Stimulated activated CD4-positive, alpha-beta T cell treated with anti-CD3 and anti-CD28 coated beads, Interleukin-1b, Interleukin-23, amount 100 ng/mL, for 1 hour (primary cell): ENCODE measurements at regions not wholly inside any gene's neighbourhood (a gene's known extent, or its start where the extent isn't known, plus 50 kb on each side); places are given as distances from the start of the nearest gene placed in this dataset.

ENCODE experiments used
- DNase-seq, 2 donors: peaks; one replicate each; pipeline ENCODE4 v3.0.0-alpha.2; 2020; ENCODE audit warnings: low read depth in 2 of 2

DNA sequence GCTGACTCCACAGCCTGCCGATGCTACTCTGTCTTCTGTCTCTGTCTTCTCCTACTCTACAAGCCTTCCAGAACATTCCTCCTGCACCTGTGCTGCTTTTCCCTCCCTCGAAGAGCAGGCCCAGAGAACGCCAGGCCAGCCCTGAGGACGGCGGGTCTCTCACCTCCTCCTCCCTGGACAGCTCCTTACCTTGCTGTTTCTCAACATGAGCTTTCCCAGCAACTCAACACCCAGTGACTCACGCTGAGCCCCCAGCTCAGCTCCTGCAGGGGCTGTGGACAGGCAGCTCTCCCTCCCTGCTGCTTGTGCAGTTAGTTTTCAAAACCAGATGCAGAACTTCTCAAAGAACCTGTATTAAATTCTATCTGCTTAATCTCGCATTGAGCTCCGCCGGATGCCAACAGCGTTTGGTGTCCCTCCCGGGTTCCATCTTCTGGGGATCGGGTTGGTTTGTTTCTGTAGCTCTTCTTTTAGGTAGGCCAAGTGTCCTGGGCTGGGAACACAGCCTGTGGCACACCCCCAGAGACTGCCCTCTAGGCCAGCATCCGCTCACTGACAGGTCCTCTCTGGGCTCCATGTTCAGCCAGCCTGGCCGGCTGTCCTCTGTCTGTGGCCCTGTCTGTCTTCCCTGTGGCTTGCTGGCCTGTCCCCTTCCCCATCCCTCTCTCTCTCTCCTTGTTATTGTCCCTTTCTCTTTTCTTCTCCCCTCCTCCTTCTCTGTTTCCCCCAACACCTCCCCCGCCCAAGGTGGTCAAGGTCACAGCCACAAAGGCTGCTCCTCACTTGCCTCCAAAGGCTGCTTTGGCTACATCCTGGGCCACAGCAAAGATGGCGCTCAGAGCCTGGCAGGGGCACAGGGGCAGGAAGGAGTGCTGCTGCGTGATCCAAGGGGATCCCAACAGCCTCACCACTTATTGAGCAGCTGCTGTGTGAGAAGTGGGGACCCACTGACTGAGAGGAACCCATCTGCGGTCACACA lies 391.0 kb downstream of the MATN1 start:
- no peak for DNase-seq

GRCh38 chr1:30331415-30332065 lies 391.8 kb downstream of the MATN1 start:
- no peak for DNase-seq

DNA sequence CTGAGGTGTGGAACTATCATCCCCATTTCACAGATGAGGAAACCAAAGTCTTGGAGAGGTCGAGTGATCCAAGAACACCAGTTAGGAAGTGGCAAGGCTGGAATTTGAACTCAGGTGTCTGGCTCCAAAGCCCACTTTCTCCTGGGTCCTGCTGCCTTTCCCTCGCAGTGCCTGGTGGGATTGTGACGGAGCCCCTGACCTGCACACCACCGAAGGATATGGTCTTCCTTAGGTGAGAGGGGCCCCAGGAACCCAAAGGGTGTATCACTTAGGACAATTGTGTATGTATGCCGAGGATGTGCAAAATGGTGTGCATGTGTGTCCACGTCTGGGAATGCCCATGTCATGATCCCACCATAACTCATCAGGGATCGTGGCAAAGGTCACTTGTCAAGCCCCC lies 392.7 kb downstream of the MATN1 start:
- DNase-seq: no peak

DNA sequence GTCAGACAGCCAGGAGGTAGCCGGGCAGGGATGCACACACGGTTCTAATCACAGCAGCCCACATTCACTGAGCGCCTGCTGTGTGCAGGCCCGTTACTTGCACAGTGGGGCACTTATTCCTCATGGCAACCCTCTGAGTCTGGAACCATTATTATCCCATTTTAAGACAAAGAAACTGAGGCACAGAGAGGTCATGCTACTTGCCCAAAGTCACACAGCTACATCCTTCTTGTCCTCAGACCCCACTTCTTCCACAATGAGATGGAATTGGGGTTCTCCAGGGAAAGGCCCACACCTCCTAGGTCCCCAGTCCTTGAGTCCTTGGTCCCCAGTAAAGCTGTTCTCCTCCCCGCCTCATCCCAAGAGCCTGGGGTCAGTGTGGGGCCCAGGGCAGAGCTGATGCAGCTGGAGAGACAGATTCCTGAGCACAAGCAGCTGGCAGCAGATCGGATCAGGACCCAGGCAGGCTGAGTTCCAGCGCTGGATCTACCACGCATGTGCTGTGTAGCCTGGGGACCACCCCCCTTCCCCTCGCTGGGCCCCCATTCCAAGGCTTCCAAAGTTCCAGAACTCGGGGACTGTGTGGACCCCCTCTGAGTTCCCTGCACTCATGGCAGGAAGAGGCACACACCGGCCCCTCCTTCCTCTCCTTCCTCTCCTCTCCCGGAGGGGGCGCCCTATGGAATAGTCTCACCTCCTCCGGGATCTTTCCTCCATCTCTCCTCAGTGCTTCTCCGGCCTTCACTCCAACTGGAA lies 393.4 kb downstream of the MATN1 start:
- DNase-seq: no peak

DNA sequence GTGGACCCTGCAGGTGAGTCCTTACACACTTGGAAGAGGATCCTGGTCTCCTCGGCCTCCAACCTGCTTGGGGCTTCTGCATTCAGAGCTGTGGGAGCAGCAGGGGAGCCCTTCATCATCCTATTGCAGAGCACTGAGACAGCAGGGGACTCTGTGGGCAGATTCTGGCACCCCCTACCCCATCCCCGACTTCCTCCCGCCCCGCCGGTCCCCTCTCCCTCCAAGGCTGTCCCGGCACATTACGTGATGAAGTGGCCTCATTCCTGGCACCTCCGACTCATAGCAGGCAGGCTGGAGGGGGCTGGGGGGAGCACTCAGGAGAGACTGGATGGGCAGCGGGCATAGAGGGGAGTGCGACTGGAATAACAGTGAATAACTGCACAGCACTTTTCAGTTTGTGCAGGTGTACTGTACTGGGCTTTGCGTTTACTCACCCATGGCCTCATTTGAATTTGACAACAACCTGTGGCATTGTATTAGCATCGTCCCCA lies 394.1 kb downstream of the MATN1 start:
- no peak for DNase-seq

GRCh38 chr1:30328401-30329262 lies 394.8 kb downstream of the MATN1 start:
- no peak for DNase-seq

DNA sequence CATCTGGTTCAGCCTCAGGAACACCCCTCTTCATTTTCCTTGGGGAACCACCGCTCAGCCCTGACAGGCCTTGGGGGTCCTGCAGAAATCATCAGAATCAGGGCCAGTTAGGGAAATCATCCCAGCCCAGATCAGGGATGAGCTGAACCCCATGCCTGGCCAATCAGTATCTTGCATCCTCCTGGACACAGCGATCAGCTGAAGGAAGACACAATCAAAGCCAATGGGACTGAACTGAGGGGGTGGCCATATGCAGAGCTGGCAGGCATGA lies 395.4 kb downstream of the MATN1 start:
- no peak for DNase-seq

GRCh38 chr1:30327370-30328099 lies 395.9 kb downstream of the MATN1 start:
- no peak for DNase-seq

GRCh38 chr1:30325999-30326398 lies 397.4 kb downstream of the MATN1 start:
- no peak for DNase-seq

DNA sequence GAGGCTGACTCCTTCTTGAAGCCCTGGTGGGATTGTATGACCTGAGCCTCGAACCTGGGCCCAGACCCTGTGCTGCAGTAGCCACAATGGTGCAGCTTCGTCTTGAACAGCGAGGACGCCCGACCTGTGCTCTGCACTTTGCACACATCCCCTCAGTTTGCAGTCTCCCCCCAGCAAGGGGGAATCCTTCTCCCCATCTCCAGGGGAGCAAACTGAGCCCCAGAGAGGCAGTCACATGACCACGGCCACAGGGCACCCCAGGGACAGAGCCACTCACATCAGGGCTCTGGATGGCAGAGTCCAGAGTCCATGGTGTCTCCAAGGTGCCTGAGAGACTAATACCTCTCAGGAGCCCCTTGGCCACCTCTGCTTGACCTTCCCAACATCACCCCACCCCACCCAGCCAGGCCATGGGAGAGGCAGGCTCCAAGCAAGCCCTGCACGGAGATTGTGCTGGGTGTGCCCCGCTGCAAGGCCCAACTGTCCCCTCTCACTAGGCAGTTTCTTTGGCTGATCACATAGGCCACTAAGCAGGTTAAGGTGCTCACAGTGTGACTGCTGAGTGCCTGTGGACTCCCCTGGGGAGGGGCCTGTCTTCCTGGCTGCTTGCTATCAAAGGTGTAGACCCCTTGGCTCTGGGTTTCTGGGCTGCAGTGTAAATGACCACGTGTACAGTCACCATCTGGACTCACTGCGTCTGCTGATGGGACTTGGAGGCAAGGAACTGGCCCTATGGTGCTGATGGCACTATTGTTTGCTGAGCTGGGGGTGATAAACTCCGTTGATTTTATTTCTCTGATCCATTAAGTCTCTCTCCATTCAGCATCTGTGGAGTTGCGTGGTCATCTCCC lies 398.1 kb downstream of the MATN1 start:
- no peak for DNase-seq

GRCh38 chr1:30324251-30325084 lies 398.9 kb downstream of the MATN1 start:
- no peak for DNase-seq

- no peak for DNase-seq
Measured at GRCh38 chr1:30323841-30324240, 399.5 kb downstream of the MATN1 start.

DNA sequence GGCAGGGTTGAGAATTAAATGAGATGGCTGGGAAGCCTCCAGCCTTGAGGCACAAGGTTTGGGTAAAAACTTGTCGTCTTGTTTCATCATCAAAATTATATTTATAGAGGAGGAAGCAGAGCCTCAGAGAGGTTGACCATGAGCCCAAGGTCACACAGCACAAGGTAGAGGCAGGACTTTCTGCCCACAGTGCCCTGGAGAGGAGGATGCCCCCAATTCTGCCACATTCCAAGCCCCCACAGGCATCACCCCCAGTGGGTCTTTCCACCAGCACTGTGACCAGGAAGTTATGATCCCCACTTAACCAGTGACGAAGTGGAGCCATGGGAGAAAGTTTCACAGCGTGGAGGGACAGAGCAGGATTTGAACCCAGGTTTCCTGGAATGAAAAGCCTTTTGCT lies 400.0 kb downstream of the MATN1 start:
- no peak for DNase-seq

DNA sequence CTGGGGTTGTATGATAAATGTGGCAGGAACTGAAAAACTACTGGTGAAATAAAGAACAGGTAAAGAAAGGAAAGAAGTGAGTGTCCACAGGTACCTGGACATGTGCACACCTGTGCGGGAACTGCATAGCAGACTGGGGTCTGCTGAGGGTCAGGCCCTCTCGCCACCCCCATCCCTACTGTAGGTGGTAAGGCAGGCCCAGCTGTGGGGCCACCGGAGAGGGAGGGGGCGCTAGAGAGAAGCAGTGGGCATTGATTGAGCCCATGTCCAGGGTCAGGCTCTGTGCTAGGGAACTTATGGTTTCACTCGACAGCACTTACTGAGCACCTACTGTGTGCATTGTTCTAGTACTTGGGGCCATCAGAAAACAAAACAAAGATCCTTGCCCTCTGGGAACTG lies 400.5 kb downstream of the MATN1 start:
- DNase-seq: no peak

- no peak for DNase-seq
Measured at GRCh38 chr1:30321996-30322858, 401.2 kb downstream of the MATN1 start.

GRCh38 chr1:30321246-30321910 lies 402.0 kb downstream of the MATN1 start:
- DNase-seq: no peak

GRCh38 chr1:30320581-30320890 lies 402.8 kb downstream of the MATN1 start:
- no peak for DNase-seq
